Fibroblast of villous mesenchyme (primary cell): ENCODE measurements at regions not wholly inside any gene's neighbourhood (a gene's known extent, or its start where the extent isn't known, plus 50 kb on each side); places are given as distances from the start of the nearest gene placed in this dataset.

Experiments used
- DNase-seq: peaks from one replicate; pipeline ENCODE4 v3.0.0-alpha.2; 2010; ENCODE audit warnings: low read depth
- H3K4me3 ChIP-seq: 2 replicates; pipeline ENCODE4 v1.5.1; 2011; ENCODE audit warnings: low read depth, mild to moderate bottlenecking, low read length
- CTCF ChIP-seq: IDR thresholded peaks from 2 replicates; pipeline ENCODE4 v1.5.1; 2012; ENCODE audit warnings: low read depth, mild to moderate bottlenecking, low read length; ENCODE audit not compliant: insufficient read depth

- H3K4me3 ChIP-seq: no peak overlapping the region
- no peak for TF ChIP-seq CTCF
- DNase-seq: no peak
Measured at GRCh38 chr13:111534751-111535522, 214.5 kb downstream of the TEX29 start.

- DNase-seq: no peak
- no peak for TF ChIP-seq CTCF
- H3K4me3 ChIP-seq: no peak overlapping the region
Measured at GRCh38 chr13:111535523-111535811, 215.0 kb downstream of the TEX29 start.

- no peak for DNase-seq
- H3K4me3 ChIP-seq: no peak overlapping the region
- no peak for TF ChIP-seq CTCF
Measured at GRCh38 chr13:111536075-111536642, 215.7 kb downstream of the TEX29 start.

- DNase-seq: no peak
- H3K4me3 ChIP-seq: no peak overlapping the region
- no peak for TF ChIP-seq CTCF
Measured at GRCh38 chr13:111537115-111537728, 216.8 kb downstream of the TEX29 start.

- TF ChIP-seq CTCF: no peak
- DNase-seq: no peak
Measured at GRCh38 chr13:111537843-111538499, 217.5 kb downstream of the TEX29 start.

GRCh38 chr13:111539252-111539651 is 218.8 kb downstream of the TEX29 start:
- no peak for TF ChIP-seq CTCF
- no peak for DNase-seq
- H3K4me3 ChIP-seq: no peak overlapping the region

More at GRCh38 chr13:111537843-111538499, 217.5 kb downstream of the TEX29 start:
- H3K4me3 ChIP-seq: no peak overlapping the region
